GM12878 (cell line): ENCODE measurements at regions not wholly inside any gene's neighbourhood (a gene's known extent, or its start where the extent isn't known, plus 50 kb on each side); places are given as distances from the start of the nearest gene placed in this dataset.

ENCODE experiments used
- ATAC-seq: fragments of 200-7000 bp; cut with Tn5 transposase; 3 replicates; pipeline ENCODE4 v1.9.1; 2020; ENCODE audit warnings: mild to moderate bottlenecking, moderate library complexity
- BruUV-seq: library from RNA; stranded (reverse); fragments of 400-500 nt; replicated peaks from 2 replicates; lab custom pipeline; 2021; lab: Mats Ljungman, UMichigan
- CTCF ChIA-PET: fragments of 300-600 bp; sonication (Branson Sonifier 250); formaldehyde crosslinking; extraction: SDS; loops from one replicate; lab custom pipeline; 2021; ENCODE audit warnings: inconsistent platforms; lab: Yijun Ruan, JAX
- POLR2A ChIA-PET: fragments of 350-600 bp; formaldehyde crosslinking; extraction: SDS; loops from one replicate; lab custom pipeline; 2021; ENCODE audit warnings: inconsistent platforms; lab: Charles Lee
- RAD21 ChIA-PET: fragments of 300-600 bp; sonication (Branson Sonifier 250); formaldehyde crosslinking; loops from one replicate; lab custom pipeline; 2023; ENCODE audit warnings: antibody characterized with exemption; ENCODE audit not compliant: unreplicated experiment; lab: Charles Lee
- SMC1A ChIA-PET: fragments of 300-600 bp; sonication (Branson Sonifier 250); formaldehyde crosslinking; loops from one replicate; lab custom pipeline; 2023; ENCODE audit not compliant: unreplicated experiment, uncharacterized antibody; lab: Charles Lee
- DNase-seq: peaks from one replicate; pipeline ENCODE4 v3.0.0-alpha.2; 2011; ENCODE audit warnings: low read depth, low spot score
- FAIRE-seq: peaks from 3 replicates; lab custom pipeline; 2011; peaks lifted over from hg19 to GRCh38; lab: Jason Lieb, UNC
- H2AFZ ChIP-seq: 2 replicates; pipeline ENCODE4 v1.6.0; 2011; ENCODE audit warnings: low read depth, low read length, control low read depth; ENCODE audit not compliant: control insufficient read depth
- H3K27ac ChIP-seq: 2 replicates; pipeline ENCODE4 v1.5.1; 2011; ENCODE audit warnings: control low read depth; ENCODE audit not compliant: control insufficient read depth, insufficient read depth
- H3K27me3 ChIP-seq, 2 experiments: replicated peaks in 1 of 2; 2 replicates each; pipeline versions ENCODE4 v1.6.0 to v1.6.1; 2011; ENCODE audit warnings: low read length in 1 of 2; ENCODE audit not compliant: control insufficient read depth in 2 of 2, insufficient read depth in 2 of 2
- H3K36me3 ChIP-seq, 2 experiments: 2 replicates each; pipeline ENCODE4 v1.5.1; 2011; ENCODE audit warnings: low read length in 1 of 2; ENCODE audit not compliant: control insufficient read depth in 2 of 2, insufficient read depth in 2 of 2
- H3K4me1 ChIP-seq: 2 replicates; pipeline ENCODE4 v1.6.1; 2011; ENCODE audit warnings: mild to moderate bottlenecking, low read length, moderate library complexity, mixed read lengths; ENCODE audit not compliant: control insufficient read depth, insufficient read depth
- H3K4me2 ChIP-seq: 2 replicates; pipeline ENCODE4 v1.6.0; 2011; ENCODE audit warnings: control low read depth; ENCODE audit not compliant: control insufficient read depth, insufficient read depth
- H3K4me3 ChIP-seq: fragments of 200-600 bp; sonication (generic); 2 replicates; pipeline ENCODE4 v1.5.1; 2016
- H3K79me2 ChIP-seq: 2 replicates; pipeline ENCODE4 v1.6.0; 2011; ENCODE audit warnings: low read length; ENCODE audit not compliant: control insufficient read depth, insufficient read depth
- H3K9ac ChIP-seq: 2 replicates; pipeline ENCODE4 v1.8.0; 2011; ENCODE audit warnings: low read length, control low read depth, mixed read lengths; ENCODE audit not compliant: control insufficient read depth, insufficient read depth
- H3K9me3 ChIP-seq: replicated peaks from 3 replicates; pipeline ENCODE4 v1.5.1; 2011; ENCODE audit warnings: mild to moderate bottlenecking, low read length; ENCODE audit not compliant: control insufficient read depth, insufficient read depth
- H4K20me1 ChIP-seq: 2 replicates; pipeline ENCODE4 v1.6.0; 2011; ENCODE audit not compliant: control insufficient read depth, insufficient read depth
- BCL3 ChIP-seq: IDR thresholded peaks from 2 replicates; pipeline ENCODE4 v1.6.1; 2011; ENCODE audit warnings: borderline replicate concordance, low read depth, mild to moderate bottlenecking, moderate library complexity, low read length; ENCODE audit not compliant: insufficient read depth, poor library complexity, severe bottlenecking
- BRCA1 ChIP-seq: IDR thresholded peaks from 2 replicates; pipeline ENCODE4 v1.6.1; 2011; ENCODE audit warnings: low read depth, low read length, improper control_type of control experiment
- CHD2 ChIP-seq: IDR thresholded peaks from 2 replicates; pipeline ENCODE4 v1.6.1; 2011; ENCODE audit warnings: low read depth, low read length, improper control_type of control experiment, borderline replicate concordance
- CREB1 ChIP-seq: IDR thresholded peaks from 2 replicates; pipeline ENCODE4 v1.6.1; 2012; ENCODE audit warnings: low read depth, mild to moderate bottlenecking, inconsistent platforms
- GABPA ChIP-seq: IDR thresholded peaks from 2 replicates; pipeline ENCODE4 v1.6.1; 2014; ENCODE audit warnings: antibody characterized with exemption, low read depth, mild to moderate bottlenecking, inconsistent platforms
- IKZF2 ChIP-seq, 2 experiments: fragments of 450-650 bp; IDR thresholded peaks; 2 replicates each; pipeline ENCODE4 v1.6.1; 2017; ENCODE audit warnings: mild to moderate bottlenecking in 2 of 2, moderate library complexity in 2 of 2
- JUNB ChIP-seq: IDR thresholded peaks from 2 replicates; pipeline ENCODE4 v1.6.1; 2016; ENCODE audit warnings: antibody characterized with exemption, mild to moderate bottlenecking
- JUND ChIP-seq: IDR thresholded peaks from 2 replicates; pipeline ENCODE4 v1.6.1; 2012; ENCODE audit warnings: low read depth, mild to moderate bottlenecking, low read length, improper control_type of control experiment, moderate library complexity
- MTA2 ChIP-seq: fragments of 450-650 bp; IDR thresholded peaks from 2 replicates; pipeline ENCODE4 v1.6.1; 2016; ENCODE audit warnings: low read depth, mild to moderate bottlenecking, moderate library complexity
- MXI1 ChIP-seq: fragments of 150-350 bp; IDR thresholded peaks from 2 replicates; pipeline ENCODE4 v1.6.1; 2011; ENCODE audit warnings: low read depth, mild to moderate bottlenecking, inconsistent platforms, low read length, improper control_type of control experiment
- NR2C2 ChIP-seq: IDR thresholded peaks from 2 replicates; pipeline ENCODE4 v1.6.1; 2011; ENCODE audit warnings: borderline replicate concordance, low read depth; ENCODE audit not compliant: control insufficient read depth, insufficient read length
- PAX8 ChIP-seq: fragments of 450-650 bp; IDR thresholded peaks from 2 replicates; pipeline ENCODE4 v1.6.1; 2017; ENCODE audit warnings: mild to moderate bottlenecking, moderate library complexity
- POLR2AphosphoS2 ChIP-seq: IDR thresholded peaks from 2 replicates; pipeline ENCODE4 v1.6.1; 2011; ENCODE audit warnings: low read depth, mild to moderate bottlenecking, low read length, improper control_type of control experiment, moderate library complexity
- RUNX3 ChIP-seq: IDR thresholded peaks from 2 replicates; pipeline ENCODE4 v1.6.1; 2012; ENCODE audit warnings: low read length, inconsistent platforms
- SP1 ChIP-seq: IDR thresholded peaks from one replicate; pipeline ENCODE4 v1.6.1; 2011; ENCODE audit warnings: low read depth, low read length
- WRNIP1 ChIP-seq: IDR thresholded peaks from 2 replicates; pipeline ENCODE4 v1.6.1; 2011; ENCODE audit warnings: low read depth, low read length, improper control_type of control experiment, borderline replicate concordance
- ZZZ3 ChIP-seq: IDR thresholded peaks from 2 replicates; pipeline ENCODE4 v1.6.1; 2011; ENCODE audit warnings: low read depth; ENCODE audit not compliant: control insufficient read depth, insufficient read length
- WGBS: methylation state at CpG from one replicate; pipeline ENCODE4 v1.1.6; 2016; ENCODE audit warnings: low lambda C conversion rate; ENCODE audit not compliant: insufficient replicate concordance, insufficient coverage; ENCODE audit errors: missing lambda C conversion rate; 5-methylcytosine and 5-hydroxymethylcytosine counted together
- in situ Hi-C: fragments of 300-500 bp; cut with MboI; formaldehyde crosslinking; loops from 9 replicates; pipeline ENCODE4 v1.14.3; 2018; ENCODE audit warnings: mixed read lengths
- intact Hi-C: fragments of 100-400 bp; cut with micrococcal nuclease; formaldehyde crosslinking; loops from one replicate; pipeline ENCODE4 v1.14.2; 2022; ENCODE audit not compliant: unreplicated experiment
- TF ChIP-seq, protein P1 (sequence below): fragments of 450-650 bp; IDR thresholded peaks from 2 replicates; pipeline ENCODE4 v1.6.1; 2017; ENCODE audit warnings: mild to moderate bottlenecking, moderate library complexity
- TF ChIP-seq, protein P2 (sequence below): fragments of 450-650 bp; IDR thresholded peaks from 2 replicates; pipeline ENCODE4 v1.6.1; 2016; ENCODE audit warnings: mild to moderate bottlenecking

GRCh38 chr12:58159941-58160340, 218.6 kb downstream of the ATP23 start:
- Histone ChIP-seq H4K20me1 (no peaks in the 10 kb centered on the region), H2AFZ (no peak overlapping the region), H3K79me2 (no peaks in the 10 kb centered on the region), H3K27ac (no peak overlapping the region), H3K9ac (no peak overlapping the region), H3K36me3 (no peaks in the 10 kb centered on the region), H3K9me3 (no peaks in the 10 kb centered on the region), H3K27me3 (peaks cover 0 to 2% of the 10 kb centered on the region in 2 experiments; a peak in 2 of 4 replicates), H3K4me1 (no peaks in the 10 kb centered on the region), H3K4me2 (no peak overlapping the region), H3K4me3 (no peak overlapping the region)
- in situ Hi-C loops, result no loop called here
- ChIA-PET POLR2A (no interaction called here), CTCF (no interaction called here), RAD21 (no interaction called here), SMC1A (no interaction called here)
- FAIRE-seq, result no peak
- BruUV-seq, result no TSS peak
- no peak for ATAC-seq
- 6% methylated on average over 2 of the region's 2 CpGs for WGBS
- TF ChIP-seq, protein P1, sequence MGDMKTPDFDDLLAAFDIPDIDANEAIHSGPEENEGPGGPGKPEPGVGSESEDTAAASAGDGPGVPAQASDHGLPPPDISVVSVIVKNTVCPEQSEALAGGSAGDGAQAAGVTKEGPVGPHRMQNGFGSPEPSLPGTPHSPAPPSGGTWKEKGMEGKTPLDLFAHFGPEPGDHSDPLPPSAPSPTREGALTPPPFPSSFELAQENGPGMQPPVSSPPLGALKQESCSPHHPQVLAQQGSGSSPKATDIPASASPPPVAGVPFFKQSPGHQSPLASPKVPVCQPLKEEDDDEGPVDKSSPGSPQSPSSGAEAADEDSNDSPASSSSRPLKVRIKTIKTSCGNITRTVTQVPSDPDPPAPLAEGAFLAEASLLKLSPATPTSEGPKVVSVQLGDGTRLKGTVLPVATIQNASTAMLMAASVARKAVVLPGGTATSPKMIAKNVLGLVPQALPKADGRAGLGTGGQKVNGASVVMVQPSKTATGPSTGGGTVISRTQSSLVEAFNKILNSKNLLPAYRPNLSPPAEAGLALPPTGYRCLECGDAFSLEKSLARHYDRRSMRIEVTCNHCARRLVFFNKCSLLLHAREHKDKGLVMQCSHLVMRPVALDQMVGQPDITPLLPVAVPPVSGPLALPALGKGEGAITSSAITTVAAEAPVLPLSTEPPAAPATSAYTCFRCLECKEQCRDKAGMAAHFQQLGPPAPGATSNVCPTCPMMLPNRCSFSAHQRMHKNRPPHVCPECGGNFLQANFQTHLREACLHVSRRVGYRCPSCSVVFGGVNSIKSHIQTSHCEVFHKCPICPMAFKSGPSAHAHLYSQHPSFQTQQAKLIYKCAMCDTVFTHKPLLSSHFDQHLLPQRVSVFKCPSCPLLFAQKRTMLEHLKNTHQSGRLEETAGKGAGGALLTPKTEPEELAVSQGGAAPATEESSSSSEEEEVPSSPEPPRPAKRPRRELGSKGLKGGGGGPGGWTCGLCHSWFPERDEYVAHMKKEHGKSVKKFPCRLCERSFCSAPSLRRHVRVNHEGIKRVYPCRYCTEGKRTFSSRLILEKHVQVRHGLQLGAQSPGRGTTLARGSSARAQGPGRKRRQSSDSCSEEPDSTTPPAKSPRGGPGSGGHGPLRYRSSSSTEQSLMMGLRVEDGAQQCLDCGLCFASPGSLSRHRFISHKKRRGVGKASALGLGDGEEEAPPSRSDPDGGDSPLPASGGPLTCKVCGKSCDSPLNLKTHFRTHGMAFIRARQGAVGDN, result no peak
- TF ChIP-seq SP1, result no peak
- TF ChIP-seq JUNB, result no peak
- TF ChIP-seq ZZZ3, result no peak
- TF ChIP-seq MXI1, result no peak
- no peak for TF ChIP-seq NR2C2
- no peak for TF ChIP-seq GABPA
- no peak for TF ChIP-seq RUNX3
- TF ChIP-seq PAX8, result no peak
- no peak for TF ChIP-seq CREB1
- TF ChIP-seq MTA2, result no peak
- no peak for TF ChIP-seq BRCA1
- no peak for TF ChIP-seq WRNIP1
- no peak for TF ChIP-seq IKZF2 (IDR thresholded peaks at IDR 0.05)
- no peak for TF ChIP-seq BCL3
- no peak for TF ChIP-seq JUND
- no peak for TF ChIP-seq CHD2
- TF ChIP-seq, protein P2, sequence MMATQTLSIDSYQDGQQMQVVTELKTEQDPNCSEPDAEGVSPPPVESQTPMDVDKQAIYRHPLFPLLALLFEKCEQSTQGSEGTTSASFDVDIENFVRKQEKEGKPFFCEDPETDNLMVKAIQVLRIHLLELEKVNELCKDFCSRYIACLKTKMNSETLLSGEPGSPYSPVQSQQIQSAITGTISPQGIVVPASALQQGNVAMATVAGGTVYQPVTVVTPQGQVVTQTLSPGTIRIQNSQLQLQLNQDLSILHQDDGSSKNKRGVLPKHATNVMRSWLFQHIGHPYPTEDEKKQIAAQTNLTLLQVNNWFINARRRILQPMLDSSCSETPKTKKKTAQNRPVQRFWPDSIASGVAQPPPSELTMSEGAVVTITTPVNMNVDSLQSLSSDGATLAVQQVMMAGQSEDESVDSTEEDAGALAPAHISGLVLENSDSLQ, result no peak
- no peak for TF ChIP-seq POLR2AphosphoS2
- intact Hi-C loops, result no loop called here
- no peak for DNase-seq
